Omental fat pad (tissue), 3 donors: ENCODE measurements at regions not wholly inside any gene's neighbourhood (a gene's known extent, or its start where the extent isn't known, plus 50 kb on each side); places are given as distances from the start of the nearest gene placed in this dataset.

Experiments used
- ATAC-seq: fragments of 150-250 bp; one replicate; pipeline ENCODE4 v1.9.1; 2016; ENCODE audit warnings: mild to moderate bottlenecking, moderate library complexity; ENCODE audit not compliant: low FRiP score
- DNase-seq: peaks from one replicate; pipeline ENCODE4 v3.0.0-alpha.2; 2019; ENCODE audit warnings: low spot score
- TF ChIP-seq, protein P1 (sequence below), 3 donors: fragments of 450-650 bp; IDR thresholded peaks; one replicate each; pipeline ENCODE4 v1.5.1; 2016 to 2017; ENCODE audit warnings: antibody characterized with exemption in 3 of 3, mild to moderate bottlenecking in 3 of 3, moderate library complexity in 2 of 3

DNA sequence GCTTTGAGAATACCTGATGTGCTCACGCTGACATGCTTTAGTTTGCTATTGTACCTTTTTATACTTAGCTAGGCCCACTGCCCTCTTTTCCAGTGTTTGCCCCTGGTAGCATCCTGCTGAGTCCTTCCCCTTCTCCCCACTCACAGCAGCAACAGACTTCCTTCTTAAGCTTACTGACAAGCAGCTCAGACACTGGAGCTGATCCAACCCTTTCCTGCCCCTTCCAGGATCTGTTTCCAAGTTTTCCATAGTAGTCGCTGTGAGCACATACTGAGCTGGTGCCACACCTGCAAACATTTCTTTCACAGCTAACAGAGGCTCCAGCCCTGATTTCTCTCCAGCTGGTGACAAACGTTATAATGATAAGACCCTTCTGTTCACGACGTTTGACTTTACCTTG is 991.4 kb upstream of the CELF4 start:
- DNase-seq, result no peak
- no peak for ATAC-seq
- TF ChIP-seq, protein P1, sequence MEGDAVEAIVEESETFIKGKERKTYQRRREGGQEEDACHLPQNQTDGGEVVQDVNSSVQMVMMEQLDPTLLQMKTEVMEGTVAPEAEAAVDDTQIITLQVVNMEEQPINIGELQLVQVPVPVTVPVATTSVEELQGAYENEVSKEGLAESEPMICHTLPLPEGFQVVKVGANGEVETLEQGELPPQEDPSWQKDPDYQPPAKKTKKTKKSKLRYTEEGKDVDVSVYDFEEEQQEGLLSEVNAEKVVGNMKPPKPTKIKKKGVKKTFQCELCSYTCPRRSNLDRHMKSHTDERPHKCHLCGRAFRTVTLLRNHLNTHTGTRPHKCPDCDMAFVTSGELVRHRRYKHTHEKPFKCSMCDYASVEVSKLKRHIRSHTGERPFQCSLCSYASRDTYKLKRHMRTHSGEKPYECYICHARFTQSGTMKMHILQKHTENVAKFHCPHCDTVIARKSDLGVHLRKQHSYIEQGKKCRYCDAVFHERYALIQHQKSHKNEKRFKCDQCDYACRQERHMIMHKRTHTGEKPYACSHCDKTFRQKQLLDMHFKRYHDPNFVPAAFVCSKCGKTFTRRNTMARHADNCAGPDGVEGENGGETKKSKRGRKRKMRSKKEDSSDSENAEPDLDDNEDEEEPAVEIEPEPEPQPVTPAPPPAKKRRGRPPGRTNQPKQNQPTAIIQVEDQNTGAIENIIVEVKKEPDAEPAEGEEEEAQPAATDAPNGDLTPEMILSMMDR (IDR thresholded peaks at IDR 0.05), result no peak

DNA sequence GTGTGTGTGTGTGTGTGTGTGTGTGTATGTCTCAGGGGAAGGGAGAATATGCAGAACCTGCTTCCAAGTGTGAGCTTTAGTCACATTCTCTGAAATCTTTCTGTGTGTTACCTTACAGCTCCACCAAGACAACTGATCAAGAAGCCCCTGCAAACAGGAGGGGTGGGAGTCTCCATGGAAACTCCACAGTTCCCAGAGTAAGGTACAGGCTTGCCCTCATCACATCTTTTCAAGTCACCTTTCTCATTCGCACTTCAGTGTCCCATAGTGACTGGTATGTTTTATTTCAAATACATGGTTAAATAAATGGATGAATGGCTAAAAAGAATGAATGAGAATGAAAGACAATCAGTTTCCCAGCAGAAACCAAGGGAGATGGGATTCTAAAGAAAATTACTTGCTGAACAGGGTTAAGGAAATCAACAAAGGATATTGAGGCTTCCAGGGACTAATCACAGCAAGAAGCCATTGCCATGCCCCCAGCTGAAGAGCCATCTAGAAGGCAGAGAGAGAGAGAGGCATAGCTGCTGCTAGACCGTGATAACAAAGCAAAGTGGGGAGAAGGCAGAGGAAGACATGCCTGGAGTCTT is 987.2 kb upstream of the CELF4 start:
- TF ChIP-seq, protein P1 (IDR thresholded peaks at IDR 0.05), result no peak
- DNase-seq, result no peak
- ATAC-seq, result no peak

DNA sequence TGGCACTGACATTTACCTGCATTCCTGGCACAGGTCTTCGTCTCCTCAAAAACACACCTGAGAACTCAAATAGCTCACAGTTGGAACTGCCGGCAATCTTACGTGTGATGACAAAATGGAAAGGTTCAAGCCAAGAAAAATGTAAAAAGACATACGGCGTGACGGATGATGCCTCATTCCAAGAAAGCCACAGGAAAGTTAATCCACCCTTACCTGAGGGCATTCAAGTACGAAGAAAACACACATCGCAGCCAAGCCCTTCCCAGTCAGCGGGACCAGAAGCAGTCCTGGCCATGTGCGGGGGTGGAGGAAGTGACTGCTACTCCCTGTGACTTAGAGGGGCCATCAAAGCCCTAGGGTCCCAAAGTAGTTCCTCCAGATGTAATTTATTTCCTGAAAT is 986.3 kb upstream of the CELF4 start:
- ATAC-seq (no peak), DNase-seq (no peak)
- TF ChIP-seq, protein P1 (IDR thresholded peaks at IDR 0.05), result no peak

DNA sequence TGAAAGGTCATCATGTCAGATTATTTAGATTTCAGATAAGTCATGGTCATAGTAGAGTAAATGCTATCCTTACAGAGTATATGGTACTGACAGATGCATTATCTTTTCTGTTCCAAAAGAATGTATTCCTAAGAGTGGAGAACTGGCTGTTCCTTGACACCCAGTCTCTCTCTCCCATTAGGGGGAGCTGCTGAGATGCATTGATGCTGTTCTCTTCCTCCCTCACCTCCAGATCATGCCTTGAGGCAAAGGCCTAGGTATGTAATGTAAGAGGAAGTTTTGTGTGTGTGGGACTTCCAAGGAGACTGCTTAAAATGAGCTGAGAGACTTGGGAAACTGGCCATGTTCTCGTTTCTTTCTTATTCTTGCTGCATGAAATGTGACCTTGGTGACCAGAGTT is 979.5 kb upstream of the CELF4 start:
- no peak for ATAC-seq
- TF ChIP-seq, protein P1 (IDR thresholded peaks at IDR 0.05), result no peak
- DNase-seq, result no peak

DNA sequence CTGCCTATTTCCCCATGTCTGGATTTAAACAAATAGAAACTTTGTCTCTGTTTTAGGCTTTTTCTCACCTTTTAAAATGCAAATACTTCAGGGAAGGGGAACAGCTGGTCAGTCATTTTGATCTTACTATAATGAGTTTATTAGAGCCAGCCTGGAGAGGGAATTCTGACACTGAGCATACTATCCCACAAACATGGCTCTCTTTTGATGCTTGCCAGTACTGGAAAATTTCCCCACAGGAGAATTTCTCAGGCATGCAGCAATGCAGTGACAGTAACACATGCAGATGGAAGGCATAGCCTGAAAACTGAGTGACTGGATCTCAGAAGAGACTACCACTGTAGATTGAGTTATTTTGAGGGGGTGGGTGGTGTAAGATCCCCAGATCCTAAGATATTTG is 974.3 kb upstream of the CELF4 start:
- ATAC-seq, result no peak
- TF ChIP-seq, protein P1 (IDR thresholded peaks at IDR 0.05), result no peak
- no peak for DNase-seq

DNA sequence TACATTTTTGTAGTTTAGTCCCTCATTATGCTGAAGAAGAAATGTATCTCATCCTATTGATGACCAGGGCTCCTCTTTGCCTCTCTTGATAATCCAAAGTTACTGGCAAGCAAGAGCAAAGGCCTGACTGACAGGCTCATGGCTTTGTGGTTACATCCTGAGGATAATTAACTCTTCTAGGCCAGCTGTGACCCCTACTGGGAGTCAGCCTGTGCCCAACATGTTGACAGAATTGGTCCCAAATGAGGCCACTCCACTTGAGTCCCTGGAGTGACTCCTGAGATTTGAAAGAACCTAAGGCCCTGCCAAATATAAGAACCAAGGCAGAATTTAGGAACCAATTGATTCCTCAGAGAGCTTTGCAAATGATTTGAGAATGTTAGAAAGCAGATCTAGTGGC is 973.8 kb upstream of the CELF4 start:
- TF ChIP-seq, protein P1 (IDR thresholded peaks at IDR 0.05), result no peak
- DNase-seq (no peak), ATAC-seq (no peak)

DNA sequence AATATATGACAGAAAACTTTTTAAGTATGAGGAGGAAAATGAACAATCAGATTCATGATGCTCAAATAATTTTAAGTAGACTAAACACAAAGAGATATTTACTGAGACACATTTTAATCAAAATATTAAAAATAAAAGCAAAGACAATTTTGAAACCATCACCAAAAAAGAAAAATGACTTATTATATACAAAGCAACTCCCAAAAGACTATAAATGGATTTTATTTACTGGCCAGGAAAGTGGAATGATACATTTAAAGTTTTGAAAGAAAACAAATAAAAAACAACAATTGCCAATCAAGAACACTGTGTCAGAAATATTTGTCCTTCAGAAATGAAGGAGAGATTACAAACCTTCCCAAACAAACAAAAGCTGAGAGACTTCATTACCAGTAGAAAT is 968.5 kb upstream of the CELF4 start:
- TF ChIP-seq, protein P1 (IDR thresholded peaks at IDR 0.05), result no peak
- DNase-seq, result no peak
- ATAC-seq, result no peak
